Natural killer cell treated with Interleukin-12 subunit alpha and Interleukin-12 subunit beta and Interleukin-15 and Interleukin-18, amount 100 ng/mL, for 72 hours (primary cell): ENCODE measurements at regions not wholly inside any gene's neighbourhood (a gene's known extent, or its start where the extent isn't known, plus 50 kb on each side); places are given as distances from the start of the nearest gene placed in this dataset.

ENCODE experiments used
- ATAC-seq, 2 donors: fragments of 150-1000 bp; cut with Tn5 transposase in 1 of 2; sonication (Bioruptor Pico), chemical (Tn5 transposase) in 1 of 2; 2 replicates each; pipeline ENCODE4 v1.10.0; 2021
- DNase-seq: peaks from one replicate; pipeline ENCODE4 v3.0.0; 2022; ENCODE audit warnings: low spot score
- H3K27ac Mint-ChIP-seq, 2 donors: 1 replicate in 1 of 2; 2 replicates in 1 of 2; pipeline ENCODE4 v1.8.0; 2022; ENCODE audit warnings: mixed read lengths in 2 of 2, mild to moderate bottlenecking in 1 of 2, moderate library complexity in 1 of 2
- H3K27me3 Mint-ChIP-seq, 2 donors: 1 replicate in 1 of 2; 2 replicates in 1 of 2; pipeline ENCODE4 v1.8.0; 2022; ENCODE audit warnings: mixed read lengths in 2 of 2
- H3K36me3 Mint-ChIP-seq: one replicate; pipeline ENCODE4 v1.8.0; 2022; ENCODE audit warnings: mixed read lengths
- H3K4me1 Mint-ChIP-seq, 2 donors: 1 replicate in 1 of 2; 2 replicates in 1 of 2; pipeline ENCODE4 v1.8.0; 2022; ENCODE audit warnings: low read depth in 2 of 2, mixed read lengths in 2 of 2, mild to moderate bottlenecking in 1 of 2
- H3K4me3 Mint-ChIP-seq: one replicate; pipeline ENCODE4 v1.8.0; 2022; ENCODE audit warnings: mixed read lengths
- H3K9me3 Mint-ChIP-seq: 2 replicates; pipeline ENCODE4 v1.8.0; 2022; ENCODE audit warnings: mixed read lengths

DNA sequence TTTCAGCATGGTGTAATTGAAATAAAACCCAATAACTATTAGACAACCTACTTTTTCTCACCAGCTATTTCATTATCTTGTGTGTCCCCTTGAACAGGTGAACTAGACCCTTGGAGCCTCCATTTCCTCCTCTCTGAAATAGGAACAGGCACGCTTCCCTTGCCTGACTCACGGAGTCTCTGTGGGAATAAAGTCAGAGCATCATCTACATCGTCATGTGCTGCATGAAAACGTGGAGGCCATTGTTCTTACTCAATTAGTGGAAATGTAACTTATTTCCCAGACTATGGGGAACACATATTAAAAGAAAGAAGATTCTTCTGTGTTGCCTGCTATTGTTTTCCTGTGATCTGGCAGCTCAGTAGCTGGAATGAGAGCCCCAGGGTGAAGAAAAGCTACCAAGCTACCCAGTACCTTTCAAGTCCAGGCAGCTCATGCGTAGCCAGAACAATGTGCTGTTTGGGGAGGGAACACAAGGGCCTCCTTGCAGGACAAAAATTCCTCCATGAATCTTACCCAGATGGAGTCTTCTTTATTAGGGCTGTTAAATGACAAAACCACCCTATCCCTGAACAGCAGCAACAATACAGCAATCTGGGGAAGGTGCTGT, 59.8 kb downstream of the SOX11 start:
- ATAC-seq (no peak), DNase-seq (no peak)
- no peaks in the 10 kb centered on the region for H3K27me3 Mint-ChIP-seq
- H3K4me1 Mint-ChIP-seq = no peaks in the 10 kb centered on the region
- H3K27ac Mint-ChIP-seq = no peak overlapping the region
- no peak overlapping the region for H3K4me3 Mint-ChIP-seq
- H3K36me3 Mint-ChIP-seq = peaks cover 8% of the 10 kb centered on the region
- peaks cover 18% of the 10 kb centered on the region for H3K9me3 Mint-ChIP-seq

DNA sequence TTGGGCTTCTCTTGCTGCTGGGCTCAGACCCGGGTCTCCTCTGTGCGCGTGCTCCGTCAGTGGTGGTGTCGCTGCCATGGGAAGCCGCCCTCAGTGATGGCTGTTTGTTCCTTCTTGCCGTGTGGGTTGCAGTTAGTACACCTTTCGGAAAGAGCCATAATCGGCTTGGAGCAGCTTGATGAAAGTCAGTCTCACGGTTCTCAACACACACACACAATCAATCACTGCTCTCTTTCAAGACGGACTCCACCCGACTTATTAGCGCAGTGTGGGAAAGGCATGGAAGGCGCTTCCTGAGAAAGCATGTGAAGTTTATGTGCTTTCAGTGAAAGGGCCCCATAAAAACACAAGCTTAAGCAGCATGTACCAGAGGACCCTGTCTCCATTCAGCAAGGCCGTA, 64.1 kb downstream of the SOX11 start:
- Mint-ChIP-seq H3K36me3 (no peaks in the 10 kb centered on the region), H3K4me1 (no peaks in the 10 kb centered on the region), H3K27me3 (no peaks in the 10 kb centered on the region), H3K9me3 (peaks cover 7% of the 10 kb centered on the region), H3K27ac (no peak overlapping the region), H3K4me3 (no peak overlapping the region)
- ATAC-seq = no peak
- DNase-seq = no peak

DNA sequence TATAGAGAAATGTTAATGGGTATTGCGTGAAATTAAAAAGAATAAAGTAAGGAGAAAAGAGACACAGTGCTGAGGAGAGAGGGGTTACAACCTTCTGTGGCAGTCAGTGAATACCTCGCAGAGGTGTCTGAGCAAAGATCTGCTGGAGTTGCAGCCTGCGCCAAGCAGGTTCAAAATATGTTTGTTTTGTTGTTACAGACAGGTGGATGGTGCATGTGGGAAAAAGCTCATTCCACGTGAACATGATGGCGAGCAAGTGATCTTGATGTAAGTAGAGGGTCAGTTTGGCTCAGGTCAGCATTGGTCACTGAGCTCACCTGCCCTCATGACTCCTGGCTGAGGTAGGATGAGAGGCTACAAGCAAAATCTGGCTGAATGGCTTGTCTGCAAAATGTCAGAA, 66.2 kb downstream of the SOX11 start:
- Mint-ChIP-seq H3K27me3 (no peaks in the 10 kb centered on the region), H3K27ac (no peak overlapping the region), H3K36me3 (no peaks in the 10 kb centered on the region), H3K4me3 (no peak overlapping the region), H3K9me3 (peaks cover 7% of the 10 kb centered on the region), H3K4me1 (no peaks in the 10 kb centered on the region)
- DNase-seq = no peak
- ATAC-seq = no peak

DNA sequence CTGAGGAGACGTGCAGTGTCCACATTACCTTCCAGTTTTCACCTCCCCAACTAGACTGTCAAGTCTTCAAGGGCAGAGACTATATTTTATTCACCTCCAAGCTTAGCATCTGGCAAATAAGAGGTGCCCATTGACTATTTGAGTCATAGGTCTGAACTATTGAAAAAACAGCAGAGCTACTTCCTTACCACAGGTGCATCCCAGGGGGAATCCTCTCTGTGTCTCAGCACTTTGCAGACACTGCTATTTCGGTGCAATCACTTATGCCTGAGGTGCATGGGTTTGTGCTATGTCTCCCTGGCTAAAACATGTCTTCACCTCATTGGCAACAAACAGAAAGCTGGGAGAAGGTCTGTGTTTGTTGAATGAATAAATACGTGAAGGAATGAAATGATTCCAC, 67.8 kb downstream of the SOX11 start:
- H3K4me3 Mint-ChIP-seq = no peak overlapping the region
- peaks cover 5% of the 10 kb centered on the region for H3K9me3 Mint-ChIP-seq
- DNase-seq (no peak), ATAC-seq (no peak)
- no peaks in the 10 kb centered on the region for H3K4me1 Mint-ChIP-seq
- no peaks in the 10 kb centered on the region for H3K27me3 Mint-ChIP-seq
- no peak overlapping the region for H3K27ac Mint-ChIP-seq
- no peaks in the 10 kb centered on the region for H3K36me3 Mint-ChIP-seq

DNA sequence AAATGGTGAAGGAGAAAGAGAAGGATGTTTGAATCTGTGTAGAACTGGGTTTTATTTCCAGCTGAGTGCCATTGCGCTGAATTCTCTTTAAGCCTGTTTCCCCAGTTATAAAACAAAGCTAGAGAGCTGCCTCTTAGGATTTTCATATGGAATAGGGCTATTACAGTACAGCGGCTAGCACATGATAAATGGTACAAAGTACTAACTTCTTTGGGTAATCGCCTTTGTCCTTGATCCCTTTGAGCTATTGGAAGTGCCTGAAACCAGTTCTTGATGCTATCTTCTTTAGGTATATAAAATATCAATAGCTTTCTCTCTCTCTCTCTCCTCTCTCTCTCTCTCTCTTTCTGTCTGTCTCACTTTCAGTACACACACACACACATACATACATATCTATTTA, 71.3 kb downstream of the SOX11 start:
- no peak overlapping the region for H3K27ac Mint-ChIP-seq
- no peaks in the 10 kb centered on the region for H3K4me1 Mint-ChIP-seq
- no peaks in the 10 kb centered on the region for H3K27me3 Mint-ChIP-seq
- peaks cover 12% of the 10 kb centered on the region for H3K9me3 Mint-ChIP-seq
- DNase-seq (no peak), ATAC-seq (no peak)
- no peak overlapping the region for H3K4me3 Mint-ChIP-seq
- H3K36me3 Mint-ChIP-seq = peaks cover 7% of the 10 kb centered on the region

DNA sequence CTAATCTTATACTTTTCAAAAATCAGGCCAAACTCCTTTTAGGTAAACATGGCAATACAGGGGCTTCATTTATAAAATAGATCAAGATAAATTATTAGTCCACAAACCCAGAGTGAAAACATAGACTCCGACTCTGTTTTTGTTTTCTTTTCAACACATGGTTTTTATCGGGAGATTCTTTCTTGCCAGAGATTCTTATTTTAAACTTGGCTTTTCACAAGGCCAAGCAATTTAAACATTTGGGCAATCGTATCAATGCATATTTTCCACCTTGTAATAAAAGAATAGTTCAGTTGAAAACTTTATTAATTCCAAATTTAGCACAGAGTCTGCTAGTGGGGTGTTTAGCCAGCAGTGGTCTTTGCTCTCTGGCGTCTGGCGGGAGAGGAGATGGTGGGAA, 71.9 kb downstream of the SOX11 start:
- H3K4me3 Mint-ChIP-seq = no peak overlapping the region
- peaks cover 16% of the 10 kb centered on the region for H3K9me3 Mint-ChIP-seq
- no peaks in the 10 kb centered on the region for H3K4me1 Mint-ChIP-seq
- no peak overlapping the region for H3K27ac Mint-ChIP-seq
- ATAC-seq (no peak), DNase-seq (no peak)
- peaks cover 8% of the 10 kb centered on the region for H3K36me3 Mint-ChIP-seq
- H3K27me3 Mint-ChIP-seq = no peaks in the 10 kb centered on the region

DNA sequence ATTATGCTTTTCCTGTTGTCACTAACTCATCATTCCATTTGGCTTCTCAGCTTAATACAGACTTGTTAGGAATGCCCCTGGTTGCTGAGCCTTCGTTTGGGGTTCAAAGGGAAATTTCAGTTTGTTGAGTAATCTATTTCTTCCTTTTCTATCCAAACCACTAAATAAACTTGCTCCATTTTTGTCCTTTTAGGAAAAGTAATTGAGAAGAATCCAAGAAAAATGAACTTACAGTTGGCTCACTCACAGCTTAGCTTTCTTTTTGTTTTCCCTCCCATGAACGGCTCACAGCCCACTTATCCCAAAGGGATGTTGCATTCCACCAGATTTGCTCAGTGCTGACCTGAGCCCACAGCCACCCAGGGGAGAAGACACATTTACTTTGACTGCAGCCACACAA, 73.9 kb downstream of the SOX11 start:
- peaks cover 16% of the 10 kb centered on the region for H3K9me3 Mint-ChIP-seq
- H3K36me3 Mint-ChIP-seq = peaks cover 8% of the 10 kb centered on the region
- H3K27ac Mint-ChIP-seq = no peak overlapping the region
- H3K27me3 Mint-ChIP-seq = no peaks in the 10 kb centered on the region
- DNase-seq = no peak
- no peak overlapping the region for H3K4me3 Mint-ChIP-seq
- H3K4me1 Mint-ChIP-seq = no peaks in the 10 kb centered on the region
- ATAC-seq = no peak

DNA sequence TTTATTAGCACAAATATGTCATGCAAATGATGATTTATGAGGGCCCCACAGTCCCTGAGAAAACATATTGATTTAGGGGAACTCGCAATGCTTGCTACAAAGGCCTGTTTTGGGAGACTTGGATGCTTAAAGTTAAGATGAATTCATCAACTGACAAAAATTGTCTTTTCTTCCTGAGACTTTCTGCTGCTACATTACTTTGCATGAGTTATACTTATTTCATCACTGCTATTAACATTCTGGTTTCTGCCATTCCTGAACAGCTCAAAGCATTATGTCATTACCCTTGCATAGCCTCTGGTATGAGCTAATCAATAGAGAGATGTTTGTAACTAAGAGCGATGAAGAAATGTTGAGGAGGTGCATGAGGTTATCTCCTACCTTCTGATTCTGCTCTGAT, 74.4 kb downstream of the SOX11 start:
- peaks cover 16% of the 10 kb centered on the region for H3K9me3 Mint-ChIP-seq

DNA sequence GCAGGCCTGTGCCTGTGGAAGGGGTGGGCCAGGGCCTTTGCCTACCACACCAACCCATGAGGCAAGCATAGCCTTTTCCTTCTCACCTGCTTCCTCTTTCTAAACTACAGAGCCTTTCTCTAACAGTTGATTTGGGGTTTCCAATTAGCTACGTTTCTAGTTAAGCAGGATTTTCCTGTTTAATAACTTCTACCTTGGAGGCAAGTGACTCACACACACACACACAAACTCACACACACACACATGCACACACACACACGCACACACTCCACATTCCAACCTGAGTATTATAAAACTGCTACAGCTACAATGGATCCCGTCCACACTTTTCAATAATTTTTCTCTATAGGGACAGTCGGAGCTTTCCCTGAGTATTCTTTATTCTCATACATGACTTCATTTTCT, 84.9 kb downstream of the SOX11 start:
- Mint-ChIP-seq H3K4me3 (no peak overlapping the region), H3K27ac (no peak overlapping the region)
- ATAC-seq = no peak

More for the DNA sequence above, 74.4 kb downstream of the SOX11 start:
- H3K4me1 Mint-ChIP-seq = no peaks in the 10 kb centered on the region
- peaks cover 8% of the 10 kb centered on the region for H3K36me3 Mint-ChIP-seq
- H3K27me3 Mint-ChIP-seq = no peaks in the 10 kb centered on the region
- no peak overlapping the region for H3K4me3 Mint-ChIP-seq
- no peak overlapping the region for H3K27ac Mint-ChIP-seq
- ATAC-seq = no peak
- no peak for DNase-seq

DNA sequence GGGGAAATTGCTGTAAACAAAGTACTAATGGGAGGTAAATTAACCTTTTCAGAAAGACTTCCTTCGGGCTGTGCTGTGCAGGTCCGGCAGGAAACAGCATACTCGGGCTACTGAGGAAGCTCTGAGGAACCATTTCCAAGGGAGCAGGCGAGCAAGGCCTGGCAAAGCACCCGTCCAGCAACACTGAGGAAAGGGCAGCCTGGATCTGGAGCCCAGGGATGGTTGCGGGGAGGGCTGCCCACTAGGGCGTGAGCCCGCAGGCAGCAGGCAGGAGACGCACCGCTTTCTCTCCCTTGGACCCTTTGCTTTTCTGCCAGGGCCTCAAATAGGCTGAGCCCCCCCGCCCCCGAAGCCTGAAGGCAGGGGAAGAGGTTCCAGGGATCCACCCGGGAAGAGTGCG, 89.5 kb downstream of the SOX11 start:
- DNase-seq (no peak), ATAC-seq (no peak)
- Mint-ChIP-seq H3K4me1 (no peaks in the 10 kb centered on the region), H3K4me3 (no peak overlapping the region), H3K36me3 (peaks cover 4% of the 10 kb centered on the region), H3K27ac (no peak overlapping the region), H3K9me3 (peaks cover 18% of the 10 kb centered on the region), H3K27me3 (no peaks in the 10 kb centered on the region)

More for the DNA sequence above, 84.9 kb downstream of the SOX11 start:
- no peaks in the 10 kb centered on the region for H3K4me1 Mint-ChIP-seq
- no peaks in the 10 kb centered on the region for H3K27me3 Mint-ChIP-seq
- no peaks in the 10 kb centered on the region for H3K36me3 Mint-ChIP-seq
- peaks cover 14% of the 10 kb centered on the region for H3K9me3 Mint-ChIP-seq
- DNase-seq = no peak

DNA sequence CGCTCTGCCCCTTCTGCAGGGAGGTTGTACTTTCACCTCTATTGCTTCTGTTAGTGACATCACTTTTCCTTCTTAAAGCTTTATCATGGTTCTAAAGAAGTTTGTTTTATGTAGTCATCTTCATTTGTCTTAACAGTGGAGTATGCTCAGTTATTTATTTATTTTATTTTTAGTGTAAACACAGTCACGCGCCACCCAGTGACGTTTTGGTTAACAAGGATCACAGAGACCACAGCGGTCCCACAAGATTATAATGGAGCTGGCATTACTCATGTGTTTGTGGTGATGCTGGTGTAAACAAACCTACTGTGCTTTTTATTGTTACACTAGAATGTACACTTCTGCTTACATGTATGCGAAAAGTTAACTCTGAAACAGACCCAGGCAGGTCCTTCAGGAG, 89.9 kb downstream of the SOX11 start:
- peaks cover 4% of the 10 kb centered on the region for H3K36me3 Mint-ChIP-seq
- DNase-seq (no peak), ATAC-seq (no peak)
- no peak overlapping the region for H3K27ac Mint-ChIP-seq
- no peaks in the 10 kb centered on the region for H3K4me1 Mint-ChIP-seq
- no peaks in the 10 kb centered on the region for H3K27me3 Mint-ChIP-seq
- H3K4me3 Mint-ChIP-seq = no peak overlapping the region
- H3K9me3 Mint-ChIP-seq = peaks cover 18% of the 10 kb centered on the region

DNA sequence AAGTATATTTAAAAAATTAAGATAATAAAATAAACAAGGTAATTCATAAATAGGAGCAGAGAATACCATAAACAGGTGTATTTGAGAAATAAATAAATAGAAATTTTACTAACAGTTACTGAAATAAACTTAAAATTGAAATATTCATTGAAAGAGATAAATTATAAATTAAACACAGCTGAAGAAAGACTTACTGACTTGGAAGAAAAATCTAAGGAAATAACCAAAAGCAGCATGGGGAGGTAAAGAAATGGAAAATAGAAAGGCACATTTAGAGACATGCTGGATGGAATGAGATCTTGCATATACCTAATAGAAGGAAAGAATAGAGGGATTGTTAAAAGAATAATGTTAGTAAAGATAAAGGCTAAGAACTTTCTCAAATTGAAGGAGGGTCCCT, 96.3 kb downstream of the SOX11 start:
- H3K27ac Mint-ChIP-seq = no peak overlapping the region
- no peak for DNase-seq
- H3K9me3 Mint-ChIP-seq = peaks cover 24% of the 10 kb centered on the region
- no peaks in the 10 kb centered on the region for H3K4me1 Mint-ChIP-seq
- H3K27me3 Mint-ChIP-seq = no peaks in the 10 kb centered on the region
- H3K36me3 Mint-ChIP-seq = peaks cover 4% of the 10 kb centered on the region
- H3K4me3 Mint-ChIP-seq = no peak overlapping the region
- no peak for ATAC-seq

DNA sequence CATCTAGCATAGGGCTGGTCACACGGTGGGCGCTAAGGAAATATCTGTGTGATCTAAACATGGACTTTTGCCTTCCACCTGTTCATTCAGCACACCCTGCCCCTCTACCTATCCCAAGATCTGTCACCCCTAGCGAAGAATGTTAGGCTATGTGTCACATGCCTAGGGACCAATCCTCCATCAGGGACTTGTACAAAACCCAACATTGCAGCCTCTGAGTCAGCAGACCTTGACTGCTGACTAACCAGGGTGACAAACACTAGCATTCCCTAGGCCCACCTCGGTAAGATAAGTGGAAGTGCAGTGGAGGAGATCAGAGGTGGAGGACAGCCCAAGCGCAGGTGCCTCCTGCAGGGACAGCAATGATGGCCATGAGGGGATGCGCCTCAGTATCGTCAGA, 99.2 kb downstream of the SOX11 start:
- Mint-ChIP-seq H3K9me3 (peaks cover 21% of the 10 kb centered on the region), H3K27me3 (no peaks in the 10 kb centered on the region), H3K4me3 (no peak overlapping the region), H3K36me3 (peaks cover 1% of the 10 kb centered on the region), H3K4me1 (no peaks in the 10 kb centered on the region), H3K27ac (no peak overlapping the region)
- ATAC-seq (no peak), DNase-seq (no peak)

DNA sequence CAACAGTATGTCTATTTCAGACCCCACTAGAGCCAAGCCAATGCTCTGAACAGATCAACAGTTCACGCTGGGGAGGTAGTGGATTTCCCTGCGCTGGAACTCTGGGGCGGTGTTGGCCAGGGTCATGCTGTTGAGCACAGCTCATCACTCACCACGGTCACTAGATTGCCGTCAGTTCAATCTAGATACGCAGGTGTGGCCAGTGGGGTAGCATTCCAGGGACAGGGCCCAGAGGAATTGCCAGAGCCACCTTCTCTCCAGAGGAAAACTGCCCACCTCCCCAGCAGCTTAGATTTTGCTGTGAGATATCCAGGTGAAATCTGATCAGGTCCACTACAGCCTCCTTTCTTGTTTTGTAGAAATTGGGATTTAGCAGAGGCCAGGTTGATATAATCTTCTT, 101.8 kb downstream of the SOX11 start:
- Mint-ChIP-seq H3K27me3 (no peaks in the 10 kb centered on the region), H3K27ac (no peak overlapping the region), H3K4me3 (no peak overlapping the region), H3K4me1 (no peaks in the 10 kb centered on the region), H3K36me3 (no peaks in the 10 kb centered on the region), H3K9me3 (peaks cover 19% of the 10 kb centered on the region)
- ATAC-seq (no peak), DNase-seq (no peak)

DNA sequence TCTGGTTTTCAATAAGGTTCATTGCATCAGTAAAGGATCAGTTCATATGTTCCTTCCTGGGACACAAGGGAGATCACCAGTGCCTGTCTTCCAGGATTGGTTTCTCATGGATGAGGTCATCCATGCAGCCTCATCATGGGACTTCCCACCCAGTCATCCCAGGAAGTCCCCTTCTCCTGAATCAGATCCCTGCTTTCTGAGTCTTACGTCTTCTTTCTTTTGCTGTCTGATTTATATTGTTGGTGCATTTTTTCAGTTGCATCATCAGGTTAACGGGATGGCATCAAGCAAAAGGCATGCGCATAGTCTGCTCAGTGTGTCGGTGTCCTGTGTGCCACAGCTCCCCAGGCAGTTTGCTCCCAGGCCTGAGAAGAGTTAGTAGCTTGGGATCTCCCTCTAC, 105.9 kb downstream of the SOX11 start:
- ATAC-seq (no peak), DNase-seq (no peak)
- no peaks in the 10 kb centered on the region for H3K27me3 Mint-ChIP-seq
- no peak overlapping the region for H3K4me3 Mint-ChIP-seq
- H3K4me1 Mint-ChIP-seq = no peaks in the 10 kb centered on the region
- H3K9me3 Mint-ChIP-seq = peaks cover 22% of the 10 kb centered on the region
- H3K36me3 Mint-ChIP-seq = no peaks in the 10 kb centered on the region
- no peak overlapping the region for H3K27ac Mint-ChIP-seq
